HL-60 (cell line): ENCODE measurements at regions not wholly inside any gene's neighbourhood (a gene's known extent, or its start where the extent isn't known, plus 50 kb on each side); places are given as distances from the start of the nearest gene placed in this dataset.

Experiments used
- DNase-seq, 2 experiments: peaks; one replicate each; pipeline ENCODE4 v3.0.0-alpha.2; 2010 to 2020; ENCODE audit warnings: low read depth in 1 of 2, low spot score in 1 of 2
- H3K27ac ChIP-seq: fragments of 250-450 bp; sonication (Bioruptor Pico); replicated peaks from 2 replicates; pipeline ENCODE4 v1.5.1; 2020; ENCODE audit warnings: mild to moderate bottlenecking, moderate library complexity
- H3K27me3 ChIP-seq: fragments of 250-450 bp; sonication (Bioruptor Pico); 2 replicates; pipeline ENCODE4 v1.5.1; 2021; ENCODE audit warnings: mild to moderate bottlenecking, moderate library complexity; ENCODE audit not compliant: insufficient read depth, poor library complexity, severe bottlenecking
- H3K4me3 ChIP-seq: replicated peaks from 2 replicates; pipeline ENCODE4 v1.5.1; 2011; ENCODE audit warnings: mild to moderate bottlenecking, control low read depth, low read length; ENCODE audit not compliant: insufficient read depth
- GABPA ChIP-seq: IDR thresholded peaks from 2 replicates; pipeline ENCODE4 v1.6.1; 2012; ENCODE audit warnings: low read depth
- POLR2AphosphoS5 ChIP-seq: IDR thresholded peaks from 2 replicates; pipeline ENCODE4 v1.6.1; 2012; ENCODE audit warnings: low read depth
- SPI1 ChIP-seq: IDR thresholded peaks from 2 replicates; pipeline ENCODE4 v1.6.1; 2012; ENCODE audit warnings: low read depth, mild to moderate bottlenecking, borderline replicate concordance
- TF ChIP-seq, protein P1 (sequence below): IDR thresholded peaks from one replicate; pipeline ENCODE4 v1.5.1; 2011; ENCODE audit warnings: low read length, control low read depth, inconsistent platforms; ENCODE audit not compliant: insufficient read depth
- TF ChIP-seq, protein P2 (sequence below): IDR thresholded peaks from 2 replicates; pipeline ENCODE4 v1.6.1; 2012; ENCODE audit warnings: low read depth; ENCODE audit not compliant: insufficient replicate concordance

DNA sequence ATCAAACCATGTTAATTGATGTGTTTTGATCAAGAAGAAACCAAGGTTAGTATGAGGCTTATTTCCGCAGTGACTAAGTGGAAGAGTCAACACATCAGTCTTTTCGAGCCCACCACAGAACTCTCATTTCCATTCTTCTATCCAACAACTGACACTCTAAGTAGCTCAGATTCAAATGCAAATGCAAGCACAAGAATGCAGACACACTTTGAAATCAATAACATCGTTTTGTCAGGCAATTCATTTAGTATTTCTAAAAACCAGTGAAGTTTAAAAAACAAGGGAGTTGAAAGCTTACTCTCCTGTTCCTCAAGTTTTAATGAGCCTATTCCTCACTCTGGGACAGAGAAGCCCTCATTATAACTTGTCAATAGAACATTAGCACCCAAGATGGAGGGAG, 433.1 kb downstream of the ZIC3 start:
- Histone ChIP-seq H3K27ac (no peak overlapping the region), H3K4me3 (no peak overlapping the region), H3K27me3 (no peaks in the 10 kb centered on the region)
- TF ChIP-seq SPI1 (no peak), POLR2AphosphoS5 (no peak)
- TF ChIP-seq, protein P1, sequence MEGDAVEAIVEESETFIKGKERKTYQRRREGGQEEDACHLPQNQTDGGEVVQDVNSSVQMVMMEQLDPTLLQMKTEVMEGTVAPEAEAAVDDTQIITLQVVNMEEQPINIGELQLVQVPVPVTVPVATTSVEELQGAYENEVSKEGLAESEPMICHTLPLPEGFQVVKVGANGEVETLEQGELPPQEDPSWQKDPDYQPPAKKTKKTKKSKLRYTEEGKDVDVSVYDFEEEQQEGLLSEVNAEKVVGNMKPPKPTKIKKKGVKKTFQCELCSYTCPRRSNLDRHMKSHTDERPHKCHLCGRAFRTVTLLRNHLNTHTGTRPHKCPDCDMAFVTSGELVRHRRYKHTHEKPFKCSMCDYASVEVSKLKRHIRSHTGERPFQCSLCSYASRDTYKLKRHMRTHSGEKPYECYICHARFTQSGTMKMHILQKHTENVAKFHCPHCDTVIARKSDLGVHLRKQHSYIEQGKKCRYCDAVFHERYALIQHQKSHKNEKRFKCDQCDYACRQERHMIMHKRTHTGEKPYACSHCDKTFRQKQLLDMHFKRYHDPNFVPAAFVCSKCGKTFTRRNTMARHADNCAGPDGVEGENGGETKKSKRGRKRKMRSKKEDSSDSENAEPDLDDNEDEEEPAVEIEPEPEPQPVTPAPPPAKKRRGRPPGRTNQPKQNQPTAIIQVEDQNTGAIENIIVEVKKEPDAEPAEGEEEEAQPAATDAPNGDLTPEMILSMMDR = no peak
- DNase-seq = no peak

DNA sequence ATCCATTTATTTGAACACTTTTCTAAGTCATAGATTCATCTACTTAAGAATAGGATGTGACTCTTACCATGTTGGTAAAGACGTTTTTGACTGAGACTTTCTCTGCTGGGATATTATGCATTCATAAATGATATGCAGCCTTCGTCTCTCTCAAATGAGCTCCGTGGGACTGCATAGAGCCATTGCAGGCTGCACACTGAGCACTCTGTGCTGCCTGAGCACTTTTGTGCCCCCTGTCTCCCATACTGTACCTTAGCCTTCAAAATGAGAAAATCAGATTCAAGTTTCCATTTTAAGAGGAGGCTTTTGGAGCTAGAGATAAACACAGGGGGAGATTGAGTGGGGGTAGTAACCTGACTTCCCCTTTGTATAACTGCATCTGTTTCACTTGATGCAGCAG, 433.6 kb downstream of the ZIC3 start:
- Histone ChIP-seq H3K27me3 (no peaks in the 10 kb centered on the region), H3K4me3 (no peak overlapping the region), H3K27ac (no peak overlapping the region)
- no peak for DNase-seq
- TF ChIP-seq, protein P2, sequence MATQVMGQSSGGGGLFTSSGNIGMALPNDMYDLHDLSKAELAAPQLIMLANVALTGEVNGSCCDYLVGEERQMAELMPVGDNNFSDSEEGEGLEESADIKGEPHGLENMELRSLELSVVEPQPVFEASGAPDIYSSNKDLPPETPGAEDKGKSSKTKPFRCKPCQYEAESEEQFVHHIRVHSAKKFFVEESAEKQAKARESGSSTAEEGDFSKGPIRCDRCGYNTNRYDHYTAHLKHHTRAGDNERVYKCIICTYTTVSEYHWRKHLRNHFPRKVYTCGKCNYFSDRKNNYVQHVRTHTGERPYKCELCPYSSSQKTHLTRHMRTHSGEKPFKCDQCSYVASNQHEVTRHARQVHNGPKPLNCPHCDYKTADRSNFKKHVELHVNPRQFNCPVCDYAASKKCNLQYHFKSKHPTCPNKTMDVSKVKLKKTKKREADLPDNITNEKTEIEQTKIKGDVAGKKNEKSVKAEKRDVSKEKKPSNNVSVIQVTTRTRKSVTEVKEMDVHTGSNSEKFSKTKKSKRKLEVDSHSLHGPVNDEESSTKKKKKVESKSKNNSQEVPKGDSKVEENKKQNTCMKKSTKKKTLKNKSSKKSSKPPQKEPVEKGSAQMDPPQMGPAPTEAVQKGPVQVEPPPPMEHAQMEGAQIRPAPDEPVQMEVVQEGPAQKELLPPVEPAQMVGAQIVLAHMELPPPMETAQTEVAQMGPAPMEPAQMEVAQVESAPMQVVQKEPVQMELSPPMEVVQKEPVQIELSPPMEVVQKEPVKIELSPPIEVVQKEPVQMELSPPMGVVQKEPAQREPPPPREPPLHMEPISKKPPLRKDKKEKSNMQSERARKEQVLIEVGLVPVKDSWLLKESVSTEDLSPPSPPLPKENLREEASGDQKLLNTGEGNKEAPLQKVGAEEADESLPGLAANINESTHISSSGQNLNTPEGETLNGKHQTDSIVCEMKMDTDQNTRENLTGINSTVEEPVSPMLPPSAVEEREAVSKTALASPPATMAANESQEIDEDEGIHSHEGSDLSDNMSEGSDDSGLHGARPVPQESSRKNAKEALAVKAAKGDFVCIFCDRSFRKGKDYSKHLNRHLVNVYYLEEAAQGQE = no peak
- TF ChIP-seq GABPA = no peak
- TF ChIP-seq POLR2AphosphoS5 = no peak
- TF ChIP-seq, protein P1 = no peak
- TF ChIP-seq SPI1 = no peak

DNA sequence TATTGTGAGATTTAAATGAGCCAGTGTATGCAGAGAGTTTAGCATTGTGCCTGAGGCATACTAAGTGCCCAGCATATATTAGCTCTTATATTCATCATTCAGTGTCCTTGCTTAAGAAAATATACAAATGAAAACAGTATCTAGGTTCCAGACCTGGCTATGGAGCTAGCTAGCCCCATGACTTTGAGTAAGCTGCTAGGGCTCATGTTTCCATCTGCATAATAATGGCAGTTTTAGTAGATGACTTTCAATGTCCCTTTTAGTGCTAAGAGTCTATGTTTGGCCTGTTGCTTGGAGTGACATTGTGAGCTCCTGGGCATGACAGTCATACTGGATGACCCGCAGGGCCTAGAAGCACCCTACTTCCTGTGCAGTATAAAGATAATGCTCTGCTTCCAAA, 435.3 kb downstream of the ZIC3 start:
- TF ChIP-seq, protein P2 = no peak
- TF ChIP-seq GABPA = no peak
- no peak for TF ChIP-seq SPI1
- TF ChIP-seq, protein P1 = no peak
- no peak for TF ChIP-seq POLR2AphosphoS5
- Histone ChIP-seq H3K27me3 (no peaks in the 10 kb centered on the region), H3K27ac (no peak overlapping the region), H3K4me3 (no peak overlapping the region)
- DNase-seq = no peak

DNA sequence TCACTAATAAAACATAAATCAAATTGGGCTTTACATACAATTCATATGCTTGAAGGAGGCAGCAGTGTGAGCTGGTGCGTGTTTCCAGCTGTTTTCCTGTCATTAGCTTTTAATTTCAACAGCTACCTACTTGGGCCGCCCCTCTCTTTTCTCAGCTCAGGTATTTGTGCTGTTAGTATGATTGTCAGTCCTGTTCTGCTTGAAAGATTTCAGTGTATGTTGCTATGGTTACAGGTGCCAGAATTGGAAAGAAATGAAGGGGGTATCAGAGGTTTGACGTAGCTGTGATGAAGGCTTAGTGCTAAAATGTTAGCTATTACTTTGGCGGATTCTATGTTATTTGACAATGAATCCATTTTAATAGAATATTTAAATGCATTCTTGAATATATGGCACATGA, 440.3 kb downstream of the ZIC3 start:
- DNase-seq = no peak

More for the DNA sequence above, 440.3 kb downstream of the ZIC3 start:
- Histone ChIP-seq H3K27me3 (no peaks in the 10 kb centered on the region), H3K4me3 (no peak overlapping the region), H3K27ac (no peak overlapping the region)
- TF ChIP-seq, protein P1 = no peak
- TF ChIP-seq GABPA (no peak), POLR2AphosphoS5 (no peak), SPI1 (no peak)
- TF ChIP-seq, protein P2 = no peak
